Astrocyte of the spinal cord (primary cell): ENCODE measurements at regions not wholly inside any gene's neighbourhood (a gene's known extent, or its start where the extent isn't known, plus 50 kb on each side); places are given as distances from the start of the nearest gene placed in this dataset.
A peak's percentile ranks its signal among the peaks of the same experiment; 100 is the strongest.

ENCODE experiments used
- DNase-seq: peaks from one replicate; pipeline ENCODE4 v3.0.0; 2011; ENCODE audit warnings: low read depth, low spot score
- H3K4me3 ChIP-seq: 2 replicates; pipeline ENCODE4 v1.5.1; 2011; ENCODE audit warnings: low read depth, mild to moderate bottlenecking, low read length, moderate library complexity
- CTCF ChIP-seq: IDR thresholded peaks from 2 replicates; pipeline ENCODE4 v1.5.1; 2012; ENCODE audit warnings: low read depth, mild to moderate bottlenecking, low read length, inconsistent platforms
- in situ Hi-C: cut with HindIII; loops from 2 replicates; pipeline ENCODE4 v1.10.0; 2017; ENCODE audit warnings: low sequenced_read_pairs

- TF ChIP-seq CTCF, result no peak
- no peak for DNase-seq
- in situ Hi-C loops, result no loop called here
- no peak overlapping the region for H3K4me3 ChIP-seq
Measured at GRCh38 chr3:180546863-180547262, 55.1 kb upstream of the TTC14 start.

GRCh38 chr3:180548050-180548449 is 53.9 kb upstream of the TTC14 start:
- DNase-seq, result peak; percentile 3
- H3K4me3 ChIP-seq, result no peak overlapping the region
- in situ Hi-C loops, result no loop called here
- no peak for TF ChIP-seq CTCF
